H1 (cell line): ENCODE measurements at regions not wholly inside any gene's neighbourhood (a gene's known extent, or its start where the extent isn't known, plus 50 kb on each side); places are given as distances from the start of the nearest gene placed in this dataset.

Source experiments
- CTCF ChIA-PET: fragments of 300-600 bp; sonication (Branson Sonifier 250); formaldehyde crosslinking; loops from one replicate; lab custom pipeline; 2021; ENCODE audit not compliant: partially characterized antibody; lab: Charles Lee
- POLR2A ChIA-PET: fragments of 300-600 bp; sonication (Branson Sonifier 250); formaldehyde crosslinking; loops from one replicate; lab custom pipeline; 2021; ENCODE audit warnings: inconsistent platforms; ENCODE audit not compliant: partially characterized antibody; lab: Charles Lee
- DNase-seq, 2 experiments: peaks; one replicate each; pipeline versions ENCODE4 v3.0.0 to v3.0.0-alpha.2; 2010 to 2022; ENCODE audit warnings: low spot score in 2 of 2, low read depth in 1 of 2, mixed read lengths in 1 of 2
- FAIRE-seq: peaks from 2 replicates; lab custom pipeline; 2011; peaks lifted over from hg19 to GRCh38; lab: Jason Lieb, UNC
- H2AFZ ChIP-seq: 2 replicates; pipeline ENCODE4 v1.8.1; 2012; ENCODE audit warnings: low read length, inconsistent platforms
- H2AK5ac ChIP-seq: 2 replicates; pipeline ENCODE4 v1.6.1; 2013; ENCODE audit warnings: low read depth, low read length
- H2BK120ac ChIP-seq: replicated peaks from 2 replicates; pipeline ENCODE3; 2013; ENCODE audit warnings: low read depth, low read length, inconsistent platforms
- H2BK12ac ChIP-seq: 2 replicates; pipeline ENCODE4 v1.6.1; 2013; ENCODE audit warnings: low read depth, low read length
- H2BK15ac ChIP-seq: 2 replicates; pipeline ENCODE4 v1.6.1; 2013; ENCODE audit warnings: low read length
- H2BK20ac ChIP-seq: 2 replicates; pipeline ENCODE4 v1.6.1; 2013; ENCODE audit warnings: low read length
- H2BK5ac ChIP-seq: 2 replicates; pipeline ENCODE4 v1.6.1; 2013; ENCODE audit warnings: low read depth, low read length
- H3K14ac ChIP-seq: 2 replicates; pipeline ENCODE4 v1.6.1; 2013; ENCODE audit warnings: inconsistent platforms; ENCODE audit not compliant: insufficient read length
- H3K18ac ChIP-seq: 2 replicates; pipeline ENCODE4 v1.6.1; 2013; ENCODE audit warnings: low read length; ENCODE audit errors: extremely low read depth
- H3K23ac ChIP-seq: 2 replicates; pipeline ENCODE4 v1.6.1; 2013; ENCODE audit warnings: inconsistent platforms; ENCODE audit not compliant: insufficient read length
- H3K23me2 ChIP-seq: 2 replicates; pipeline ENCODE4 v1.6.1; 2013; ENCODE audit warnings: low read depth, low read length
- H3K27ac ChIP-seq: 2 replicates; pipeline ENCODE4 v1.6.1; 2011; ENCODE audit warnings: low read depth, low read length, inconsistent platforms
- H3K27me3 ChIP-seq, 4 experiments: replicated peaks in 1 of 4; 1 replicate in 1 of 4; 2 replicates in 3 of 4; pipeline versions ENCODE4 v1.6.1 to v1.8.1; 2011 to 2013; ENCODE audit warnings: low read length in 3 of 4, mild to moderate bottlenecking in 3 of 4, inconsistent platforms in 2 of 4, mixed read lengths in 2 of 4, moderate library complexity in 1 of 4; ENCODE audit not compliant: control insufficient read depth in 3 of 4, insufficient read depth in 3 of 4; ENCODE audit errors: extremely low read depth in 1 of 4
- H3K36me3 ChIP-seq, 4 experiments: 2 replicates each; pipeline versions ENCODE4 v1.6.1 to v1.8.1; 2011 to 2013; ENCODE audit warnings: mild to moderate bottlenecking in 4 of 4, low read length in 3 of 4, moderate library complexity in 2 of 4, control low read depth in 1 of 4, inconsistent platforms in 1 of 4; ENCODE audit not compliant: insufficient read depth in 4 of 4, control insufficient read depth in 2 of 4
- H3K4ac ChIP-seq: replicated peaks from 2 replicates; pipeline ENCODE3; 2013; ENCODE audit warnings: low read length, low read depth, mixed read lengths, inconsistent platforms; ENCODE audit not compliant: insufficient read length
- H3K4me1 ChIP-seq, 4 experiments: replicated peaks in 1 of 4; 1 replicate in 1 of 4; 2 replicates in 3 of 4; pipeline versions ENCODE4 v1.6.1 to v1.8.1; 2011 to 2013; ENCODE audit warnings: low read length in 3 of 4, inconsistent platforms in 2 of 4, mixed read lengths in 1 of 4; ENCODE audit not compliant: insufficient read depth in 4 of 4, control insufficient read depth in 3 of 4
- H3K4me2 ChIP-seq, 2 experiments: 2 replicates each; pipeline versions ENCODE4 v1.6.1 to v1.8.1; 2011 to 2013; ENCODE audit warnings: low read depth in 2 of 2, low read length in 2 of 2, control low read depth in 1 of 2, inconsistent platforms in 1 of 2, mild to moderate bottlenecking in 1 of 2; ENCODE audit not compliant: insufficient read depth in 1 of 2
- H3K4me3 ChIP-seq, 4 experiments: fragments of 200-600, 300-600 bp in 1 of 4; sonication (generic), shearing (Covaris generic), sonication (Bioruptor Twin) in 1 of 4; 2 replicates each; pipeline versions ENCODE4 v1.5.1 to v1.8.1; 2011 to 2016; ENCODE audit warnings: low read length in 4 of 4, low read depth in 3 of 4, control low read depth in 2 of 4, inconsistent platforms in 2 of 4, mild to moderate bottlenecking in 2 of 4, mixed read lengths in 1 of 4, moderate library complexity in 1 of 4; ENCODE audit not compliant: insufficient read depth in 2 of 4; ENCODE audit errors: extremely low read depth in 1 of 4
- H3K56ac ChIP-seq: replicated peaks from 2 replicates; pipeline ENCODE3; 2013; ENCODE audit warnings: low read depth, mild to moderate bottlenecking, mixed read lengths, low read length, inconsistent platforms; ENCODE audit not compliant: insufficient read length
- H3K79me1 ChIP-seq: 2 replicates; pipeline ENCODE4 v1.6.1; 2013; ENCODE audit warnings: low read depth, low read length, control low read depth
- H3K79me2 ChIP-seq, 2 experiments: 2 replicates each; pipeline versions ENCODE4 v1.6.1 to v1.8.1; 2012 to 2013; ENCODE audit warnings: low read length in 2 of 2, mild to moderate bottlenecking in 2 of 2, inconsistent platforms in 1 of 2; ENCODE audit not compliant: insufficient read depth in 2 of 2, control insufficient read depth in 1 of 2
- H3K9ac ChIP-seq, 4 experiments: replicated peaks in 1 of 4; 1 replicate in 1 of 4; 2 replicates in 3 of 4; pipeline versions ENCODE4 v1.6.1 to v1.8.1; 2011 to 2013; ENCODE audit warnings: low read depth in 3 of 4, low read length in 3 of 4, control low read depth in 2 of 4, mild to moderate bottlenecking in 2 of 4, moderate library complexity in 2 of 4, inconsistent platforms in 1 of 4; ENCODE audit errors: extremely low read depth in 1 of 4
- H3K9me3 ChIP-seq, 2 experiments: 2 replicates each; pipeline versions ENCODE4 v1.6.1 to v1.8.1; 2012 to 2013; ENCODE audit warnings: mild to moderate bottlenecking in 2 of 2, moderate library complexity in 2 of 2, control low read depth in 1 of 2, inconsistent platforms in 1 of 2, low read depth in 1 of 2, low read length in 1 of 2, mixed read lengths in 1 of 2; ENCODE audit not compliant: insufficient read depth in 2 of 2
- H4K20me1 ChIP-seq, 2 experiments: replicated peaks in 1 of 2; 2 replicates each; pipeline versions ENCODE3 to v1.8.1; 2011 to 2013; ENCODE audit warnings: inconsistent platforms in 2 of 2, low read length in 2 of 2, mild to moderate bottlenecking in 1 of 2; ENCODE audit not compliant: insufficient read depth in 2 of 2, control insufficient read depth in 1 of 2
- H4K5ac ChIP-seq: 2 replicates; pipeline ENCODE4 v1.6.1; 2013; ENCODE audit warnings: low read length, low read depth, mixed read lengths, inconsistent platforms; ENCODE audit not compliant: insufficient read length
- H4K8ac ChIP-seq: 2 replicates; pipeline ENCODE4 v1.8.0; 2013; ENCODE audit warnings: mild to moderate bottlenecking, moderate library complexity, low read length, inconsistent platforms; ENCODE audit not compliant: insufficient read depth; ENCODE audit errors: extremely low read depth
- H4K91ac ChIP-seq: replicated peaks from 2 replicates; pipeline ENCODE3; 2013; ENCODE audit warnings: low read length, mixed read lengths, inconsistent platforms; ENCODE audit not compliant: insufficient read length
- CBX5 ChIP-seq: fragments of 300-800, 300-1000 bp; sonication (generic); IDR thresholded peaks from 2 replicates; pipeline ENCODE4 v1.7.1; 2016; ENCODE audit warnings: antibody characterized with exemption, low read length, low read depth
- CHD1 ChIP-seq: IDR thresholded peaks from 2 replicates; pipeline ENCODE4 v1.6.1; 2012; ENCODE audit warnings: low read depth, low read length, improper control_type of control experiment
- CHD2 ChIP-seq: IDR thresholded peaks from 2 replicates; pipeline ENCODE4 v1.6.1; 2012; ENCODE audit warnings: low read length, improper control_type of control experiment
- FOSL1 ChIP-seq: IDR thresholded peaks from 2 replicates; pipeline ENCODE4 v1.6.1; 2011; ENCODE audit warnings: mild to moderate bottlenecking, low read depth, low read length, moderate library complexity; ENCODE audit not compliant: insufficient read depth
- NANOG ChIP-seq: IDR thresholded peaks from 2 replicates; pipeline ENCODE4 v1.6.1; 2011; ENCODE audit warnings: low read length, low read depth, mild to moderate bottlenecking, inconsistent platforms; ENCODE audit not compliant: insufficient read depth, poor library complexity, severe bottlenecking
- SRF ChIP-seq: IDR thresholded peaks from 2 replicates; pipeline ENCODE4 v1.6.1; 2011; ENCODE audit warnings: mild to moderate bottlenecking, low read depth, low read length, moderate library complexity
- WGBS, 2 experiments: shearing (Covaris generic) in 1 of 2; methylation state at CpG; one replicate each; pipeline versions ENCODE4 v1.1.6 to v1.1.7; 2013 to 2015; ENCODE audit warnings: low lambda C conversion rate in 2 of 2, mixed read lengths in 2 of 2, inconsistent platforms in 1 of 2, low coverage in 1 of 2, missing lambda C conversion rate in 1 of 2; ENCODE audit not compliant: insufficient replicate concordance in 2 of 2, insufficient coverage in 1 of 2, insufficient read length in 1 of 2; ENCODE audit errors: extremely low coverage in 1 of 2, missing lambda C conversion rate in 1 of 2; 5-methylcytosine and 5-hydroxymethylcytosine counted together

- no peak overlapping the region for H3K4ac ChIP-seq
- H3K4me1 ChIP-seq, result peaks cover 5 to 14% (median 10%) of the 10 kb centered on the region in 4 experiments; a peak in 5 of 7 replicates
- 83% methylated on average over 7 of the region's 9 CpGs; no CpG with 5 or more reads in 1 of the 2 experiments for WGBS, 2 experiments
- DNase-seq (no peak), FAIRE-seq (no peak)
- H3K56ac ChIP-seq, result no peak overlapping the region
- no peaks in the 10 kb centered on the region for H3K23me2 ChIP-seq
- no peak overlapping the region for H3K4me3 ChIP-seq
- no peak overlapping the region for H2AK5ac ChIP-seq
- no peak overlapping the region for H3K27ac ChIP-seq
- no peaks in the 10 kb centered on the region for H3K36me3 ChIP-seq
- CTCF ChIA-PET, result interaction anchor here (0.9 to 1.8 kb wide), 5 partner anchors 10 to 139 kb away, joined by 3 to 6 read pairs (median 4); no protein-coding TSS in a partner anchor
- 0 out of 2 replicates have a peak overlapping the region, but pooled peaks have one; percentile 46 for H2BK15ac ChIP-seq
- no peaks in the 10 kb centered on the region for H3K79me1 ChIP-seq
- H2BK120ac ChIP-seq, result no peak overlapping the region
- no peak overlapping the region for H3K9ac ChIP-seq
- no peaks in the 10 kb centered on the region for H4K20me1 ChIP-seq
- TF ChIP-seq CHD1 (no peak), NANOG (no peak), CHD2 (no peak), SRF (no peak), CBX5 (no peak), FOSL1 (no peak)
- TF ChIP-seq, all 59 proteins: peak for 0
- no peak overlapping the region for H3K14ac ChIP-seq
- H4K5ac ChIP-seq, result no peak overlapping the region
- H3K18ac ChIP-seq, result no peak overlapping the region
- peak overlapping the region; percentile 62 for H4K91ac ChIP-seq
- H2AFZ ChIP-seq, result no peak overlapping the region
- H2BK12ac ChIP-seq, result no peak overlapping the region
- H3K23ac ChIP-seq, result no peak overlapping the region
- H3K79me2 ChIP-seq, result no peaks in the 10 kb centered on the region
- no peak overlapping the region for H2BK5ac ChIP-seq
- H3K27me3 ChIP-seq, result no peaks in the 10 kb centered on the region; a peak in 1 of 7 replicates
- POLR2A ChIA-PET, result no interaction called here
- H3K4me2 ChIP-seq, result no peak overlapping the region
- H3K9me3 ChIP-seq, result no peaks in the 10 kb centered on the region
- no peak overlapping the region for H4K8ac ChIP-seq
- H2BK20ac ChIP-seq, result 0 out of 2 replicates have a peak overlapping the region, but pooled peaks have one; percentile 48
Measured at GRCh38 chr16:86200722-86201121, 301.8 kb downstream of the IRF8 start.
